GM12892 (cell line): ENCODE measurements at regions not wholly inside any gene's neighbourhood (a gene's known extent, or its start where the extent isn't known, plus 50 kb on each side); places are given as distances from the start of the nearest gene placed in this dataset.

Experiments used
- POLR2A ChIP-seq: IDR thresholded peaks from 2 replicates; pipeline ENCODE4 v1.6.1; 2011; ENCODE audit warnings: low read depth, low read length, control low read depth
- POLR2AphosphoS5 ChIP-seq: IDR thresholded peaks from 2 replicates; pipeline ENCODE4 v1.6.1; 2011; ENCODE audit warnings: low read depth, low read length, control low read depth

DNA sequence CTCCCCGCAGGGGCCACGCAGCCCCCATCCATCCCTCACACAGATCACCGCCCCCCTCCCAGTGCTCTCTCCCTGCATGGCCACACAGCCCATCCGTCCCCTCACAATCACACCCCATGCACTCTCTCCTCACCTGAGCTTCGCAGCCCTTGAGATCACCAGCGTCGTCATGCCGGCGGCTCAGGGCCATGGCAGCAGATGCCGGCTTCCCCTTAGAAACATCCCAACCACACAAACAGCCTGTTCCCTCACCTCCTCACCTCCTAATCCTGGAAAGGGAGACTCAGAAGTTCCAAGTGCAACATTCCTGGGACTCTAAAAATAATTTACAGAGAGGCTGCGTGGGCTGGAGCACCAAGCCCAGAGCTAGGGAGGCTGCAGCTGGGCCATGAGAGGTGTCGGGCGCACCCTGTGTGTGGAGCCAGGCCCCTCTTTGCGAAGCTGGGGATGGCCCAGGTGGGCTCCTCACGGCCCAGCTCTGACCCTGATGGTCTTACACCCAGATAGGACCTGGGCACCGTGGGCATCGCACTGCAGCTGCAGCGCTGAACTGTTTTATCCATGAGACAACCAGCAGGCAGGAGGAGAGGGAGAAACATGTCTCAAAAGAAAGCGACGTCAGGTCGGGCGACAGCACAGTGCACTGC, 125.3 kb downstream of the DLL1 start:
- TF ChIP-seq POLR2A (no peak), POLR2AphosphoS5 (no peak)
